GM19395 (cell line): ENCODE measurements at regions not wholly inside any gene's neighbourhood (a gene's known extent, or its start where the extent isn't known, plus 50 kb on each side); places are given as distances from the start of the nearest gene placed in this dataset.

ENCODE experiments used
- ATAC-seq: cut with Tn5 transposase; IDR thresholded peaks from one replicate; pipeline ENCODE4 v1.9.1; 2021; ENCODE audit warnings: mild to moderate bottlenecking, moderate library complexity; ENCODE audit not compliant: unreplicated experiment

GRCh38 chr1:181863736-181864135, 197.8 kb downstream of the ZNF648 start:
- ATAC-seq, result no peak

- ATAC-seq, result no peak
These were observed 198.5 kb downstream of the ZNF648 start for GRCh38 chr1:181863006-181863405.

DNA sequence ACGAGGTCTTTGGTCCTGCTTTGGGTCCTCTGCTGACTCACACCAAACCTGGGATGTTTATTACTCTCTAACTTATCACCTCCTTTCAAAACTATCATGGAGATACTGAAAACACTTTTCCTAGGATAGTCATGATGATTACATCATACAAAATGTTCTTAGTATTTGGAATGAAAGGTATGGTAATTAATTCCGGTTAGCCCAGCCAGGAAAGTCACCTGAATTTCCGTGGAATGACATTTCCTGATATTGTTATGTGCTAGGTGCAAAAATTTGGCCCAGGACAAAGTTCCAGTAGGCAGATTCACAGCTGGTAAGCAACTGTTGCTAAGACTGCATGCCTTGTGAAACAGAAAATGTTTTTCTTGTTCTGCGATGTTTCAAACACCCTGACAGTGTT, 203.4 kb downstream of the ZNF648 start:
- ATAC-seq, result no peak
